Activated B cell treated with CpG ODN at 0.5 μM for 24 hours (primary cell): ENCODE measurements at regions not wholly inside any gene's neighbourhood (a gene's known extent, or its start where the extent isn't known, plus 50 kb on each side); places are given as distances from the start of the nearest gene placed in this dataset.

Experiments used
- ATAC-seq: fragments of 200-7000 bp; cut with Tn5 transposase; one replicate; pipeline ENCODE4 v1.10.0; 2021; ENCODE audit warnings: low read depth, mild to moderate bottlenecking, moderate library complexity
- CTCF ChIA-PET: fragments of 350-600 bp; sonication (Branson Sonifier 250); formaldehyde crosslinking; loops from one replicate; lab custom pipeline; 2021; ENCODE audit warnings: antibody characterized with exemption; lab: Charles Lee
- POLR2A ChIA-PET: fragments of 350-600 bp; sonication (Branson Sonifier 250); formaldehyde crosslinking; loops from one replicate; lab custom pipeline; 2021; ENCODE audit warnings: antibody characterized with exemption; lab: Charles Lee
- DNase-seq: peaks from one replicate; pipeline ENCODE4 v3.0.0; 2022
- H3K27ac Mint-ChIP-seq: one replicate; pipeline ENCODE4 v1.8.0; 2020; ENCODE audit warnings: mixed read lengths
- H3K27me3 Mint-ChIP-seq: one replicate; pipeline ENCODE4 v1.8.0; 2021; ENCODE audit warnings: mixed read lengths
- H3K36me3 Mint-ChIP-seq: one replicate; pipeline ENCODE4 v1.8.0; 2021; ENCODE audit warnings: low read depth, mixed read lengths
- H3K4me1 Mint-ChIP-seq: one replicate; pipeline ENCODE4 v1.8.0; 2021; ENCODE audit warnings: mixed read lengths
- H3K4me3 Mint-ChIP-seq: one replicate; pipeline ENCODE4 v1.8.0; 2020; ENCODE audit warnings: mild to moderate bottlenecking, mixed read lengths
- H3K9me3 Mint-ChIP-seq: one replicate; pipeline ENCODE4 v1.8.0; 2020; ENCODE audit warnings: mixed read lengths
- intact Hi-C: fragments of 100-400 bp; cut with micrococcal nuclease; formaldehyde crosslinking; loops from one replicate; pipeline ENCODE4 v1.15.1; 2024
- TF ChIP-seq, protein P1 (sequence below): fragments of 200-600 bp; IDR thresholded peaks from one replicate; pipeline ENCODE4 v1.8.0; 2022; ENCODE audit warnings: antibody characterized with exemption, mild to moderate bottlenecking

- ChIA-PET CTCF (no interaction called here), POLR2A (no interaction called here)
- Mint-ChIP-seq H3K9me3 (no peaks in the 10 kb centered on the region), H3K27ac (no peak overlapping the region), H3K27me3 (peaks cover 25% of the 10 kb centered on the region), H3K36me3 (no peaks in the 10 kb centered on the region), H3K4me3 (no peak overlapping the region), H3K4me1 (no peaks in the 10 kb centered on the region)
- intact Hi-C loops, result no loop called here
- ATAC-seq, result no peak
- TF ChIP-seq, protein P1, sequence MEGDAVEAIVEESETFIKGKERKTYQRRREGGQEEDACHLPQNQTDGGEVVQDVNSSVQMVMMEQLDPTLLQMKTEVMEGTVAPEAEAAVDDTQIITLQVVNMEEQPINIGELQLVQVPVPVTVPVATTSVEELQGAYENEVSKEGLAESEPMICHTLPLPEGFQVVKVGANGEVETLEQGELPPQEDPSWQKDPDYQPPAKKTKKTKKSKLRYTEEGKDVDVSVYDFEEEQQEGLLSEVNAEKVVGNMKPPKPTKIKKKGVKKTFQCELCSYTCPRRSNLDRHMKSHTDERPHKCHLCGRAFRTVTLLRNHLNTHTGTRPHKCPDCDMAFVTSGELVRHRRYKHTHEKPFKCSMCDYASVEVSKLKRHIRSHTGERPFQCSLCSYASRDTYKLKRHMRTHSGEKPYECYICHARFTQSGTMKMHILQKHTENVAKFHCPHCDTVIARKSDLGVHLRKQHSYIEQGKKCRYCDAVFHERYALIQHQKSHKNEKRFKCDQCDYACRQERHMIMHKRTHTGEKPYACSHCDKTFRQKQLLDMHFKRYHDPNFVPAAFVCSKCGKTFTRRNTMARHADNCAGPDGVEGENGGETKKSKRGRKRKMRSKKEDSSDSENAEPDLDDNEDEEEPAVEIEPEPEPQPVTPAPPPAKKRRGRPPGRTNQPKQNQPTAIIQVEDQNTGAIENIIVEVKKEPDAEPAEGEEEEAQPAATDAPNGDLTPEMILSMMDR, result no peak
- no peak for DNase-seq
Measured at GRCh38 chr20:39152742-39153141, 190.6 kb downstream of the DHX35 start.

GRCh38 chr20:39152126-39152525, 190.0 kb downstream of the DHX35 start:
- H3K4me1 Mint-ChIP-seq, result no peaks in the 10 kb centered on the region
- TF ChIP-seq, protein P1, result no peak
- CTCF ChIA-PET, result no interaction called here
- DNase-seq (no peak), ATAC-seq (no peak)
- intact Hi-C loops, result no loop called here
- POLR2A ChIA-PET, result no interaction called here
- no peak overlapping the region for H3K27ac Mint-ChIP-seq
- H3K4me3 Mint-ChIP-seq, result no peak overlapping the region
- no peaks in the 10 kb centered on the region for H3K9me3 Mint-ChIP-seq
- peaks cover 24% of the 10 kb centered on the region for H3K27me3 Mint-ChIP-seq
- no peaks in the 10 kb centered on the region for H3K36me3 Mint-ChIP-seq

DNA sequence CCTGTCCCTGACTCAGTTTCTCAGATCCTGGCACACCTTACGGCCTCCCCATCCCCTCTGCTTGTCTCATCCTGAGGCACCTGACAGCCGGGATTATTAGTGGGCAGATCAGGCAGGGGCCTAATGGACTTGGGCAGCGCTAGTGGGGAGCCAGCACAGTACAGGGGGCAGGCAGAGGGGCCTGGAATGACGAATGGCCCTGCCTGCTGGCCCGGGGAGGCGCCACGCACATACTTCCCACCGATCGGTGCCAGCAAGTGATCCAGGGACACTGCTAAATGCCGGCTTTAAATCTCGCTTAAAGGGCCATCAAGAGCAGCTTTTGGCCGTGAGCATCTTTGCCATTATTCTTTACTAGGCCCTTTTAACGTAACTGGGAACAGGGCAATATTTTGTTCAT, 188.4 kb downstream of the DHX35 start:
- ATAC-seq, result no peak
- ChIA-PET POLR2A (no interaction called here), CTCF (no interaction called here)
- Mint-ChIP-seq H3K36me3 (no peaks in the 10 kb centered on the region), H3K4me1 (no peaks in the 10 kb centered on the region), H3K9me3 (no peaks in the 10 kb centered on the region), H3K4me3 (no peak overlapping the region), H3K27me3 (peaks cover 18% of the 10 kb centered on the region), H3K27ac (no peak overlapping the region)
- intact Hi-C loops, result no loop called here
- no peak for DNase-seq
- TF ChIP-seq, protein P1, result no peak

- intact Hi-C loops, result no loop called here
Measured at GRCh38 chr20:39146394-39146793, 184.2 kb downstream of the DHX35 start.

DNA sequence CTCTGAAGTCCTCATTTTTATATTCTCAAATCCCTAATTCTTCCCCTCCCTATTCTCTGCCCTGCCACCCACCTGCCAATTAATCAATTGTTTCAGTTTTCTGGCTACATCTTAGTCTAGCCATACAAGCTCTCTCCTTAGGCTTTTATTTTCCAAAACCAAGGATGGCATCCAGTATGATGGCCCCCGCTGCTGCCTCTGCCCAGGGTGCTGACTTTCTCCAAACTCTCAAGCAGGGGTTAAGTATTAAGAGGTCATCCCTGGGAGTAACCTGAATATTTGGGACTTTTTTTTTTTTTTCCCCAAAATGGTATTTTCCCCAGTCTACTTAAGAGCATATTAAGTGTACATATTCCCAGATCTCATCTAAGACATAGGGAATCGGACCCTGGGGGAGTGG, 183.8 kb downstream of the DHX35 start:
- Mint-ChIP-seq H3K9me3 (no peaks in the 10 kb centered on the region), H3K27me3 (peaks cover 5% of the 10 kb centered on the region), H3K4me3 (no peak overlapping the region), H3K36me3 (no peaks in the 10 kb centered on the region), H3K27ac (no peak overlapping the region), H3K4me1 (no peaks in the 10 kb centered on the region)
- ATAC-seq (no peak), DNase-seq (no peak)
- TF ChIP-seq, protein P1, result no peak
- intact Hi-C loops, result no loop called here
- CTCF ChIA-PET, result no interaction called here
- POLR2A ChIA-PET, result no interaction called here

More at GRCh38 chr20:39146394-39146793, 184.2 kb downstream of the DHX35 start:
- DNase-seq (no peak), ATAC-seq (no peak)
- CTCF ChIA-PET, result no interaction called here
- POLR2A ChIA-PET, result no interaction called here
- Mint-ChIP-seq H3K27me3 (peaks cover 5% of the 10 kb centered on the region), H3K4me1 (no peaks in the 10 kb centered on the region), H3K27ac (no peak overlapping the region), H3K36me3 (no peaks in the 10 kb centered on the region), H3K9me3 (no peaks in the 10 kb centered on the region), H3K4me3 (no peak overlapping the region)
- TF ChIP-seq, protein P1, result no peak
